ENCODE measurements at regions not wholly inside any gene's neighbourhood (a gene's known extent, or its start where the extent isn't known, plus 50 kb on each side); places are given as distances from the start of the nearest gene placed in this dataset.

DNA sequence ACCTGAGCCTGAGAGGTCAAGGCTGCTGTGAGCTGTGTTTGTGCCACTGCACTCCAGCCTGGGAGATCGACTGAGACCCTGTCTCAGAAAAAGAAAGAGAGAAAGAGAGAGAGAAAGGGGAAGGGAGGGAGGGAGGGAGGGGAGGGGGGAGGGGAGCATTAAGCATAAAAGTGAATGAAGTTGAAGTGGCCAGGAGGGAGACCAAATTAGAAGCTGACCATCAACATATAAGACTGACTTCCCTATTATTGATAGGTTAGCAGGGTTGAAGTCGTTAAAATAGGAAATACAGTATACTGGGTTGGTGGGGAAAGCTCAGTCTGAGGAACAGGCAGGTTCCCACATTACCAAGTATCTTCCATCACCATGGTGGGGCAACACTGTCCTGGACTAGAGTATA lies 117.1 kb upstream of the MKLN1 start:
- Mint-ChIP-seq H3K36me3 (no peaks in the 10 kb centered on the region), H3K9me3 (no peaks in the 10 kb centered on the region), H3K27ac (no peak overlapping the region), H3K4me3 (no peak overlapping the region), H3K27me3 (peaks cover 5% of the 10 kb centered on the region), H3K4me1 (ENCODE audit: unreplicated experiment) (no peaks in the 10 kb centered on the region)
- DNase-seq (ENCODE audit: extremely low spot score, unreplicated experiment): no peak
- TF ChIP-seq CTCF (conservative IDR thresholded peaks at IDR 0.05): no peak

GRCh38 chr7:131211500-131211899 lies 116.2 kb upstream of the MKLN1 start:
- Mint-ChIP-seq H3K4me3 (no peak overlapping the region), H3K4me1 (ENCODE audit: unreplicated experiment) (no peaks in the 10 kb centered on the region)
- DNase-seq (ENCODE audit: extremely low spot score, unreplicated experiment): no peak

DNA sequence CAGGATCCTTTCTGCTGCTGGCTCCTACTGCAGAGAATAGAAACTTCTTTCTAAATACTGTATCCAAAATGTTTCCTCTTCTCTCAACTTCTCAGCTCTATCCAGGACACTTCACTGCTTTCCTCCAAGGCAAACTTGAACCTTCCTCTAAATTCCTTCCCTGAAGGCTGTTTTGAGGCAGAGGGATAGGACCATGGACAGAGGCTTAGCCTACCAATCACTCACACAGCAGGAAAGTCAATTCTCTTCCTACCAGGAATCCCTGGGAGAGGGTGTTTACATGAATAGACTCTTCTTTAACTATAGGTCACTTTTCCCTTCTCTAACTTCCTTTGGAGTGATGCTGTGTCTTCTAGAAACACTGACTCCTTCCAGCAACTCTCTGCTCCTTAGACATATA lies 115.6 kb upstream of the MKLN1 start:
- no peaks in the 10 kb centered on the region for H3K9me3 Mint-ChIP-seq
- no peak overlapping the region for H3K4me3 Mint-ChIP-seq
- peaks cover 5% of the 10 kb centered on the region for H3K27me3 Mint-ChIP-seq
- no peak overlapping the region for H3K27ac Mint-ChIP-seq
- no peaks in the 10 kb centered on the region for H3K4me1 Mint-ChIP-seq (ENCODE audit: unreplicated experiment)
- no peaks in the 10 kb centered on the region for H3K36me3 Mint-ChIP-seq
- no peak for TF ChIP-seq CTCF (conservative IDR thresholded peaks at IDR 0.05)
- DNase-seq (ENCODE audit: extremely low spot score, unreplicated experiment): no peak

More at GRCh38 chr7:131211500-131211899, 116.2 kb upstream of the MKLN1 start:
- Mint-ChIP-seq H3K36me3 (no peaks in the 10 kb centered on the region), H3K9me3 (no peaks in the 10 kb centered on the region), H3K27ac (no peak overlapping the region), H3K27me3 (peaks cover 5% of the 10 kb centered on the region)
- TF ChIP-seq CTCF (conservative IDR thresholded peaks at IDR 0.05): no peak

DNA sequence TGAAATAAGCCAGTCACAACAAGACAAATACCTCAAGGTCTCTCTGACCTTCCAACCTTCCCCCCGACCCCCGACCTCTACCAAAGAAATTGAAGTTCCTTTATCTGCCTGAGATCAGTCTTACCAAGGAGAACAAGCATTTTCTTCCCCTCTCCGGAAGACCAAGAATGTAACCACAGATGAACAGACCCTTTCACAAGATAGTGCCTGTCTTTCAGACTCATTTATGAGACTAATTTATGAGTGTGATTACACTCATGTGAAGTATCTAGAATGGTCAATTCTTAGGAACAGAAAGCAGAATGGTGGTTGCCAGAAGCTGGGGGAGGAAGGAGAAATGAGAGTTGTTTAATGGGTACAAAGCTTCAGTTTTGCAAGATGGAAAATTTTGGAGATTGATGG lies 108.9 kb upstream of the MKLN1 start:
- H3K36me3 Mint-ChIP-seq: no peaks in the 10 kb centered on the region
- no peak overlapping the region for H3K4me3 Mint-ChIP-seq
- no peak overlapping the region for H3K27ac Mint-ChIP-seq
- H3K4me1 Mint-ChIP-seq (ENCODE audit: unreplicated experiment): no peaks in the 10 kb centered on the region
- H3K9me3 Mint-ChIP-seq: no peaks in the 10 kb centered on the region
- no peak for DNase-seq (ENCODE audit: extremely low spot score, unreplicated experiment)
- no peak for TF ChIP-seq CTCF (conservative IDR thresholded peaks at IDR 0.05)
- no peaks in the 10 kb centered on the region for H3K27me3 Mint-ChIP-seq

GRCh38 chr7:131219312-131220041 lies 108.2 kb upstream of the MKLN1 start:
- H3K4me1 Mint-ChIP-seq (ENCODE audit: unreplicated experiment): no peaks in the 10 kb centered on the region
- no peaks in the 10 kb centered on the region for H3K9me3 Mint-ChIP-seq
- no peaks in the 10 kb centered on the region for H3K36me3 Mint-ChIP-seq
- no peak for TF ChIP-seq CTCF (conservative IDR thresholded peaks at IDR 0.05)
- DNase-seq (ENCODE audit: extremely low spot score, unreplicated experiment): no peak
- no peak overlapping the region for H3K27ac Mint-ChIP-seq
- no peaks in the 10 kb centered on the region for H3K27me3 Mint-ChIP-seq
- no peak overlapping the region for H3K4me3 Mint-ChIP-seq
